ENCODE measurements at regions not wholly inside any gene's neighbourhood (a gene's known extent, or its start where the extent isn't known, plus 50 kb on each side); places are given as distances from the start of the nearest gene placed in this dataset.

GRCh38 chrX:25337841-25338240, 322.1 kb upstream of the ARX start:
- no peak for TF ChIP-seq BHLHE40 (IDR thresholded peaks at IDR 0.05; ENCODE audit: borderline replicate concordance)
- TF ChIP-seq HDGF (IDR thresholded peaks at IDR 0.05; ENCODE audit: borderline replicate concordance), result no peak

Data from HEK293T (cell line).